B cell (primary cell): ENCODE measurements at regions not wholly inside any gene's neighbourhood (a gene's known extent, or its start where the extent isn't known, plus 50 kb on each side); places are given as distances from the start of the nearest gene placed in this dataset.

Experiments used
- ATAC-seq: fragments of 200-7000 bp; cut with Tn5 transposase; one replicate; pipeline ENCODE4 v1.10.0; 2021; ENCODE audit warnings: low read depth, mild to moderate bottlenecking, moderate number of reproducible peaks, moderate library complexity
- CTCF ChIA-PET: fragments of 350-600 bp; sonication (Branson Sonifier 250); formaldehyde crosslinking; loops from one replicate; lab custom pipeline; 2021; ENCODE audit warnings: antibody characterized with exemption, inconsistent platforms; lab: Charles Lee
- POLR2A ChIA-PET: fragments of 350-600 bp; sonication (Branson Sonifier 250); formaldehyde crosslinking; loops from one replicate; lab custom pipeline; 2021; ENCODE audit warnings: antibody characterized with exemption; lab: Charles Lee
- DNase-seq: peaks from one replicate; pipeline ENCODE4 v3.0.0; 2013
- H2AFZ ChIP-seq: 2 replicates; pipeline ENCODE4 v1.6.1; 2012; ENCODE audit warnings: mild to moderate bottlenecking, low read depth, low read length; ENCODE audit not compliant: insufficient read depth, poor library complexity, severe bottlenecking
- H3K27ac ChIP-seq, 2 donors: 1 replicate in 1 of 2; 2 replicates in 1 of 2; pipeline ENCODE4 v1.5.1; 2012 to 2013; ENCODE audit warnings: low read length in 2 of 2, mild to moderate bottlenecking in 2 of 2, moderate library complexity in 1 of 2
- H3K27me3 ChIP-seq, 4 experiments: fragments of 200-600 bp in 1 of 4; sonication (generic) in 1 of 4; replicated peaks in 1 of 4; 1 replicate in 2 of 4; 2 replicates in 2 of 4; pipeline versions ENCODE4 v1.6.1 to v1.7.0; 2013 to 2016; ENCODE audit warnings: low read length in 3 of 4, mild to moderate bottlenecking in 2 of 4, mixed read lengths in 1 of 4, moderate library complexity in 1 of 4; ENCODE audit not compliant: insufficient read depth in 4 of 4, control insufficient read depth in 3 of 4; ENCODE audit errors: control extremely low read depth in 1 of 4
- H3K36me3 ChIP-seq, 2 experiments: replicated peaks in 1 of 2; 1 replicate in 1 of 2; 2 replicates in 1 of 2; pipeline versions ENCODE4 v1.6.1 to v1.7.1; 2013; ENCODE audit warnings: low read length in 1 of 2; ENCODE audit not compliant: insufficient read depth in 2 of 2, control insufficient read depth in 1 of 2; ENCODE audit errors: control extremely low read depth in 1 of 2, extremely low read depth in 1 of 2
- H3K4me1 ChIP-seq, 2 donors: fragments of 200-600 bp in 1 of 2; sonication (generic) in 1 of 2; 1 replicate in 1 of 2; 2 replicates in 1 of 2; pipeline versions ENCODE4 v1.5.1 to v1.6.1; 2013 to 2017; ENCODE audit warnings: low read length in 2 of 2; ENCODE audit not compliant: control insufficient read depth in 2 of 2, insufficient read depth in 2 of 2
- H3K4me2 ChIP-seq: replicated peaks from 2 replicates; pipeline ENCODE3; 2012; ENCODE audit warnings: mild to moderate bottlenecking, low read depth, low read length; ENCODE audit not compliant: poor library complexity, severe bottlenecking
- H3K4me3 ChIP-seq, 5 experiments: fragments of 200-600 bp in 1 of 5; sonication (generic) in 1 of 5; 1 replicate in 3 of 5; 2 replicates in 2 of 5; pipeline versions ENCODE4 v1.5.1 to v1.7.0; 2011 to 2016; ENCODE audit warnings: low read length in 4 of 5, mild to moderate bottlenecking in 4 of 5, low read depth in 2 of 5, control low read depth in 1 of 5, moderate library complexity in 1 of 5; ENCODE audit not compliant: insufficient read depth in 1 of 5; ENCODE audit errors: control extremely low read depth in 1 of 5, extremely low read depth in 1 of 5
- H3K79me2 ChIP-seq: fragments of 200-600 bp; sonication (generic); one replicate; pipeline ENCODE4 v1.6.0; 2016; ENCODE audit warnings: low read length; ENCODE audit not compliant: control insufficient read depth, insufficient read depth
- H3K9ac ChIP-seq: fragments of 200-600 bp; sonication (generic); 2 replicates; pipeline ENCODE4 v1.6.1; 2017; ENCODE audit warnings: mild to moderate bottlenecking, low read length, moderate library complexity
- H3K9me3 ChIP-seq, 3 donors: one replicate each; pipeline versions ENCODE4 v1.6.1 to v1.7.1; 2013; ENCODE audit warnings: low read length in 2 of 3; ENCODE audit not compliant: control insufficient read depth in 2 of 3, insufficient read depth in 1 of 3; ENCODE audit errors: control extremely low read depth in 1 of 3
- H4K20me1 ChIP-seq: 2 replicates; pipeline ENCODE4 v1.6.0; 2012; ENCODE audit warnings: mild to moderate bottlenecking, low read length; ENCODE audit not compliant: insufficient read depth, control insufficient read depth, poor library complexity, severe bottlenecking
- H3K27ac Mint-ChIP-seq: one replicate; pipeline ENCODE4 v1.8.0; 2021; ENCODE audit warnings: mixed read lengths
- H3K27me3 Mint-ChIP-seq: one replicate; pipeline ENCODE4 v1.8.0; 2021; ENCODE audit warnings: mixed read lengths
- H3K4me1 Mint-ChIP-seq: one replicate; pipeline ENCODE4 v1.8.0; 2021; ENCODE audit warnings: mixed read lengths
- H3K4me3 Mint-ChIP-seq: one replicate; pipeline ENCODE4 v1.8.0; 2021; ENCODE audit warnings: mixed read lengths
- H3K9me3 Mint-ChIP-seq: one replicate; pipeline ENCODE4 v1.8.0; 2022; ENCODE audit warnings: mixed read lengths; ENCODE audit not compliant: insufficient read depth
- CTCF ChIP-seq: fragments of 200-600 bp; IDR thresholded peaks from one replicate; pipeline ENCODE4 v1.8.0; 2022; ENCODE audit warnings: antibody characterized with exemption, mild to moderate bottlenecking
- EZH2 ChIP-seq: IDR thresholded peaks from 2 replicates; pipeline ENCODE4 v1.6.1; 2012; ENCODE audit warnings: borderline replicate concordance, low read depth, mild to moderate bottlenecking, moderate library complexity, low read length; ENCODE audit not compliant: insufficient read depth, poor library complexity, severe bottlenecking
- WGBS: methylation state at CpG from one replicate; pipeline ENCODE4 v1.1.5; 2013; ENCODE audit warnings: missing lambda C conversion rate; ENCODE audit not compliant: insufficient coverage; 5-methylcytosine and 5-hydroxymethylcytosine counted together
- intact Hi-C: fragments of 100-400 bp; cut with micrococcal nuclease; formaldehyde crosslinking; loops from one replicate; pipeline ENCODE4 v1.10.0; 2022

DNA sequence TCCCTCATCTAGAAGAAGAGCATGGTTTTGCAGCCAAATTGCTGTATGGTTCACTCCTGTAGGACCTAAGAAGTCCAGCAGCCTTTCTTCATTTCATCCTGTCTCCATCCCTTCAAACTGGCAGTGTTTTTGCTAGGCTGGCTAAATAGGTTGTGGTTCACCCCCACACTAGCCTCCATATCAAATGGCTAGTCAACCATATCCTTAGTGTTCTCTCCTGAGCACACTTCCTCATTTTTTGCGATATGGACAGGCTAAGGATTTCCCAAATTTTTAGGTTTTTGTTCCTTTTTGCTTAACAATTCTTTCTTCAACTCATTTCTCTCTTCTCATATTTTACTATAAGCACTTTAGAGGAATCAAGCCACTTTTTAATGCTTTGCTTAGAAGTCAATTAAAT lies 98.8 kb upstream of the NOCT start:
- ChIA-PET POLR2A (no interaction called here), CTCF (interaction anchor here (1.0 kb wide), 1 partner anchor 17 kb away, joined by 3 read pairs; no protein-coding TSS in a partner anchor)
- Mint-ChIP-seq H3K27ac (no peak overlapping the region), H3K4me3 (no peak overlapping the region), H3K9me3 (no peaks in the 10 kb centered on the region), H3K4me1 (peaks cover 14% of the 10 kb centered on the region), H3K27me3 (peaks cover 22% of the 10 kb centered on the region)
- Histone ChIP-seq H3K27me3 (peaks cover 0 to 8% (median 0%) of the 10 kb centered on the region in 4 experiments), H2AFZ (no peak overlapping the region), H3K4me1 (peaks cover 6 to 7% of the 10 kb centered on the region in 2 donors), H3K9me3 (no peaks in the 10 kb centered on the region), H3K27ac (no peak overlapping the region), H3K79me2 (no peaks in the 10 kb centered on the region), H4K20me1 (no peaks in the 10 kb centered on the region), H3K36me3 (no peaks in the 10 kb centered on the region), H3K4me2 (no peak overlapping the region), H3K9ac (no peak overlapping the region), H3K4me3 (no peak overlapping the region)
- TF ChIP-seq EZH2 (no peak), CTCF (no peak)
- intact Hi-C loops: no loop called here
- DNase-seq (peak; percentile 11), ATAC-seq (no peak)
- no CpG with 5 or more reads among the region's 1 CpG for WGBS

DNA sequence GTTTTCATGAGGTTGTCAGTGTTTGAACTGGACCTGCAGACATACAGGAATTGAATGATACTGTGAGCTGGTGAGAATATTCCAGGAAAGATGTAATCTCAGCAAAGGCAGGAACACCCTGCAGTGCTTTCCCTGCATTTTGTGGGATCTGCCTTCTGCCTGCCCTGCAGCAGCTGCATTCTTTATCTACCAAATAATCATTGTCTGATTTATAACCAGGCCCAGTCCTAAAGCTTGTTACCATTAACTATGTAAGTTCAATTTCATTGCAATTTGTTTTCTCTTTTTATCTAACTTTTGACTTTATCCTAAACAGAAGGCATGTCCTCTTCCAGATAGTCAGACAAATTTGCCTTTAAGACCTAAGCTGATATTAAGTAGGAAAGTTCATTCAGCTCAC lies 99.8 kb upstream of the NOCT start:
- POLR2A ChIA-PET: no interaction called here
- Histone ChIP-seq H3K9me3 (no peaks in the 10 kb centered on the region), H4K20me1 (no peaks in the 10 kb centered on the region), H3K27ac (no peak overlapping the region), H3K4me1 (peaks cover 6 to 7% of the 10 kb centered on the region in 2 donors), H3K4me2 (no peak overlapping the region), H3K9ac (no peak overlapping the region), H2AFZ (no peak overlapping the region), H3K79me2 (no peaks in the 10 kb centered on the region), H3K27me3 (peaks cover 0 to 8% (median 0%) of the 10 kb centered on the region in 4 experiments), H3K36me3 (no peaks in the 10 kb centered on the region), H3K4me3 (no peak overlapping the region)
- no peaks in the 10 kb centered on the region for H3K9me3 Mint-ChIP-seq
- CTCF ChIA-PET: no interaction called here
- no peak for DNase-seq
- H3K4me3 Mint-ChIP-seq: no peak overlapping the region
- intact Hi-C loops: no loop called here
- TF ChIP-seq EZH2 (no peak), CTCF (no peak)
- peaks cover 14% of the 10 kb centered on the region for H3K4me1 Mint-ChIP-seq
- H3K27ac Mint-ChIP-seq: no peak overlapping the region
- no peak for ATAC-seq
- H3K27me3 Mint-ChIP-seq: peaks cover 22% of the 10 kb centered on the region
